SHP77 treated with DMSO at 0.1 percent for 48 hours (cell line): ENCODE measurements at regions not wholly inside any gene's neighbourhood (a gene's known extent, or its start where the extent isn't known, plus 50 kb on each side); places are given as distances from the start of the nearest gene placed in this dataset.
"Not testable (repeated sequence)": the region's sequence is repeated elsewhere in the genome, so short reads cannot be mapped to it uniquely, and the experiment has no call there.

Source experiments
- DNase-seq: peaks from one replicate; lab custom pipeline; 2025; lab: John Stamatoyannopoulos, UW

GRCh38 chr9:75282047-75282446 is 193.7 kb downstream of the OSTF1 start:
- no peak for DNase-seq

DNA sequence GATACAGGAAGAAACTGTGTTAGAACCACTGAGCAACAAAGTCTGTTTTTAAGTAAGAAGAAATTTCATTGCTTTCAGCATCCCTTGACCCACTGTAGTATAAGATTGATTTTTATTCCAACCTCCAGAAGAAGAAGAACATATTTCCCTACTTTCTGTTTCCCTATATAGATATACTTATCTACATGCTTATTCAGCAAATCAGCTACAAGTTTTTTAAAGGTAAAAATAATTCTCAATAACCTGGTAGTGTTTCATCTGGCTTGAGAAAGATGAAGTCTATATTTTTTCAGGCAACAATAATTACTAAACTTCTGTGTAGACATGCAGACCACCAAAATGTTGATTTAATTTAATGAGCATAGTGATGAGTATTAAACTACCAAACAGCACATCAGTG is 201.0 kb downstream of the OSTF1 start:
- DNase-seq = no peak

GRCh38 chr9:75299324-75299723 is 211.0 kb downstream of the OSTF1 start:
- DNase-seq = no peak

DNA sequence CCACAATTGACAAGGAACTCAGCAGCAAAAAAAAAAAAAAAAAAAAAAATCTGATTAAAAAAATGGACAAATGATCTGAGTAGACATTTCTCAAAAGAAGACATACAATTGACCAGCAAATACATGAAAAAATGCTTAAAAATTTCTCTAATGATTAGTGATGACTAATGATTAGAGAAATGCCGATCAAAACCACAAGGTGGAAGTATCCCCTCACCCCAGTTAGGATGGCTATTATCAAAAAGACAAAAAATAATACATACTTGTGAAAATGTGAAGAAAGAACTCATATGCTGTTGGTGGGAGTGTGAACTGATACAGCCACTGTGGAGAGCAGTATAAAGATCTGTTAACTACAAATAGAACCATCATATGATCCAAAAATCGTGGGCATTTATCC is 245.3 kb downstream of the OSTF1 start:
- DNase-seq = no peak

DNA sequence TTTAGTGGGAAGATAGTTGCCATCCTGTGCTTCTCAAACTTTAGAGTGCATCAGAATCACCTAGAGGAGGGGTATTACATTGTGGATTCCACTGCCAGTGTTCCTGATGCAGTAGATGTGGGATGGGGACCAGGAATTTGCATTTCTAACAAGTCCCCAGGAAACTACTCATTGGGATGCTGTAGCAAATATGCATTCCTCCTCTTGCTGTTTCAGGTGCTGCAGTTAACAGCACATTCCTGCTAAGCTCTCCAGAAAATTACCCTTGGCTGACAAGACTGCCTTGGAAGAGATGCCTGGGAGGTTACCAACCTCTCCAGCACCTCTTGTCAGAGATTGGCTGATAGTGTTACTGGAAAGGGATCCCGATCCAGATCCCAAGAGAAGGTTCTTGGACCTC is 270.5 kb downstream of the OSTF1 start:
- DNase-seq = no peak

DNA sequence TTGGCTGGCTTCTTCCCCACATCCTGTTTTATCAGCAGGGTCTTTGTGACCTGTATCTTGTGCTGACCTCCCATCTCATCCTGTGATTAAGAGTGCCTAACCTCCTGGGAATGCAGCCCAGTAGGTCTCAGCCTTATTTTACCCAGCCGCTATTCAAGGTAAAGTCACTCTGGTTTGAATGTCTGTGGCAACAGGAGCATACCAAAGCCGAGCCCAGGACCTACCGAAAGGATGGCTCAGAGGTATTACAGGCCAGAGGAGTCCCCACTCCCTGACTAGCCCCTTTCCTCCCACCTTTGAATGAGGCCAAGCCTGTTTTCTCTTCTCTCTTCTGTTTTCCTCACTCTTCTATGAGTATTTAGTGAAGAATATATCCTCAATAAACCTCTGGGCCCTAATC is 271.3 kb downstream of the OSTF1 start:
- DNase-seq = no peak

- no peak for DNase-seq
These were observed 271.9 kb downstream of the OSTF1 start for GRCh38 chr9:75360252-75360651.

GRCh38 chr9:75362446-75362845 is 274.1 kb downstream of the OSTF1 start:
- DNase-seq = not testable (repeated sequence)

- DNase-seq = no peak
These were observed 276.9 kb downstream of the OSTF1 start for GRCh38 chr9:75365196-75365595.

GRCh38 chr9:75369989-75370388 is 281.7 kb downstream of the OSTF1 start:
- no peak for DNase-seq

DNA sequence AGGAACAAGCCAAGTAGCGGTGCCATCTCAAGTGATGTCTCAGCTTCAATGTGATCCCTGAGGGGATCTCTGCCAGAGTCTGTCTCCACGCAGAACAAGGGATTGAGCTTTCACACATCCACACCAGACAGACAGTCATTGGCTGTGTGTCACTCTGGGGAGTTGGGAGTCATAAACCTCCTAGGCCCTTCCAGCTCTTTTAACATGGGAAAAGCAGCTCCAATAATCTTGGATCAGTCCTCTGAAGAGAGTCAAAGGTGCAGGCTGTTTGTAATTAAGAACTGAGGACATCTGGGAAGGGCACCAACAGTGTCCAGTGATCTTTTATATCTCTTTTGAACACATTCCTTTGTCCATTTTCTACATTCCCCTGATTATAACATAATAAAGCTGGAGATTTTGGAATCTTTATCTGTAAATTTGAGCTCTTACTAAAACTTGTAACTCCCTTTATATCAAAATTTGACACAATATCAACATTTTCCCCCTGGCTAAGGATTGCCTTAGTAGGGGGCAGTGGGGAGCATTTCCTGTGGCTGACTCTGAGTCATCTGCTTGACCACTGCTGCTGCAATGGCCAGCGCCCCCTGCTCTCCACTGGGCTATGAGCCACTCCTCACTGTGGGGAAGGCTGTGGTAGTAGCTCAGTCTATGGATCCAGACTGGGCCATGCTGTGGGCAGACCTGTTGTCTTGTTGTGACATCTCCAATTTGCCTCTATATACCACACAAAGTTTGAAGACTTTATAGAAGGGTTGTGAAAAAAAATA is 284.4 kb downstream of the OSTF1 start:
- no peak for DNase-seq

DNA sequence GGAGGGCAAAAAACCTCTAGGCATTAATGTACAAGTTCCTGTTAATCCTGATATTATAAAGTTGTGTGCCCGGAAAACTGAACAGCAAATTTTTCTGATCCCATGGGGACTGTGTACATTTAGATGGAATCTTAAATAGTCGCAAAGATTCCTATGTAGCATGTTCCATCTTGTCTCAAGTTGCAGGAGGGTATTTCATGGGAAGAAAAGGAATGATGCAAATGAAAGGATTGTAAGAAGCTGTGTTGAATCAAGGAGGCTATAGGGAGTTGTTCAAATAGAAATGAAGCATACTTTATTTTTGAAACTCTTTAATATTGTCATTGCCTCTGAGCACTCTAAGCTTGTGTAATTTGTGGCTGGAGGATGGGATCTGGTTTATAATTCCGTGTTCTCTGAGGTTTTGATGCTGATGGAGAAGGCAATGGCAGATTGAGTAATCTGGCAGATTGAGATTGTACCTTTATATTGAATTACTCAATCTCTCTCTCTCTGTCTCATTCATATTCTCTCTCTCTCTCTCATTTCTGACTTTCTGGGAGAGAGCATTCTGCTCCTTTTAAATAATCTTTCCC is 288.5 kb downstream of the OSTF1 start:
- no peak for DNase-seq

GRCh38 chr9:75378036-75378435 is 289.7 kb downstream of the OSTF1 start:
- peak; percentile 16 for DNase-seq

DNA sequence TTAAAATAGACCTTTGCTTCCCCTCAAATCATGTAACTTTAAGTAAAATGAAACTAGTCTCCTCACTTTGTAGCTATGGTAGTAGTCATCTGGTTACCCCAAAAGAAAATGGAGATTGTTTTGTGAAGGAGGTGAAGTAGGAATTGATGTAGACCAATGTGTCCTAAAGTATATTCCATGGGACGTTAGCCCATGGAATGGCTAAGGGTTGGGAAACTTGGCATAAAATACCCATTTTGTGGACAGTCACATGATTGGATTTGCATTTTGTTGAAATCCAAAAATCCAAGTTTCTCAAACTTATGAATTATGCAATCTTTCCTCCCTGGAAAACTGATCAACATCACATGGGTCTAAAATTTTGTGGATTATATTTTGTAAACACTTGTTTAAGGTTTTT is 290.6 kb downstream of the OSTF1 start:
- no peak for DNase-seq

DNA sequence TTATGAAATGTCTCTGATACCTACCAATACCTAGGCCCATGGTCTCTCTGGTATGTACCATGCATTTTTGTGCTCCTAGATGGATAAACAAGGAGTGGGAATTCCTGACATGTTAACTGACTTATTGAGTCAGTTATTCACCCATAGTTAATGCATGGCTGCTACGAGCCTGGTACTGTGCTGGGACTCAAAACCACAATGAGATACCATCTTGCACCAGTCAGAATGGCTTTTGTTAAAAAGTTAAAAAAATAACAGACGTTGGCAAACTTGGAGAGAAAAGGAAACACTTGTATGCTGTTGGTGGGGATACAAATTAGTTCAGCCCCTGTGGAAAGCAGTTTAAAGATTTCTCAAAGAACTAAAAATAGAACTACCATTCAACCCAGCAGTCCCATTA is 293.8 kb downstream of the OSTF1 start:
- DNase-seq = no peak

- DNase-seq = not testable (repeated sequence)
These were observed 295.2 kb downstream of the OSTF1 start for GRCh38 chr9:75383420-75384034.

GRCh38 chr9:75385236-75385635 is 296.9 kb downstream of the OSTF1 start:
- no peak for DNase-seq

- DNase-seq = no peak
These were observed 300.8 kb downstream of the OSTF1 start for GRCh38 chr9:75389101-75389500.

- no peak for DNase-seq
These were observed 302.6 kb downstream of the OSTF1 start for GRCh38 chr9:75390951-75391350.

DNA sequence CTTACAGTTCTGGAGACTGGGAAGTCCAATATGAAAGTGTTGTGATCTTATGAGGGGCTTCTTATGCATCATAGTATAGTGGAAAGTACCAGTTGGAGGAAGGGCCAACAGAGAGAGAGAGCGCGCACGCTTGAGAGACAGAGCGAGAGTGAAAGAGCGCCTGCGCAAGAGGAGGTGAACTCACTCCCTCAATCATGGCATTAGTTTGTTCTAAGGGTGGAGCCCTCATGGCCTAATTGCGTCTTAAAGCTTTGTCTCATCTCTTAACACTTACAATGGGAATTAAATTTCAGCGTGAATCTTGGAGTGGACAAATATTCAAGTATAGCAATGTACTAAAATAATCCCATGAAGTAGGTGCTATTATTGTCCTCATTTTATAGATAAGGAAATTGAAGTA is 303.2 kb downstream of the OSTF1 start:
- no peak for DNase-seq

GRCh38 chr9:75395336-75395735 is 307.0 kb downstream of the OSTF1 start:
- no peak for DNase-seq

DNA sequence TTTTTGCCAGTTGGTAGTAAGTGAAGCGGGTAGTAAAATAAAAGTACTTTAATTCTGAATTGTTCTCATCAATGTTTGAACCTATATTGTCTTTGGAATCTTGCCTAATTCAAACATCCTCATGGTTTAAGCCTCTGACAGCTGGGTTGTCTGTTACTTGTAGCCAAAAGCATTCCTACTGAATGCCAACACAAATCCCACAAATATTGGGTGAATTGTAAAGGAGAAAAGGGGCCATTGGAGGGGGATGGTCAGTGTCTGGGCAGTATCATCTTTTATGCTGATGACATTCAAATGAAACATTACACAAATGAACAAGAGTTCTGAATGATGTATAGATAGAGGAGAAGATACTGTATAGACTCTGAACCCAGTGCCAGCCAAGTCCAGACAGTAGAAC is 309.5 kb downstream of the OSTF1 start:
- no peak for DNase-seq

GRCh38 chr9:75408391-75408790 is 320.1 kb downstream of the OSTF1 start:
- no peak for DNase-seq

- no peak for DNase-seq
These were observed 322.1 kb downstream of the OSTF1 start for GRCh38 chr9:75410405-75410804.
